Hepatic stellate cell (primary cell): ENCODE measurements at regions not wholly inside any gene's neighbourhood (a gene's known extent, or its start where the extent isn't known, plus 50 kb on each side); places are given as distances from the start of the nearest gene placed in this dataset.

ENCODE experiments used
- DNase-seq: peaks from one replicate; pipeline ENCODE4 v3.0.0; 2011; ENCODE audit warnings: low spot score

DNA sequence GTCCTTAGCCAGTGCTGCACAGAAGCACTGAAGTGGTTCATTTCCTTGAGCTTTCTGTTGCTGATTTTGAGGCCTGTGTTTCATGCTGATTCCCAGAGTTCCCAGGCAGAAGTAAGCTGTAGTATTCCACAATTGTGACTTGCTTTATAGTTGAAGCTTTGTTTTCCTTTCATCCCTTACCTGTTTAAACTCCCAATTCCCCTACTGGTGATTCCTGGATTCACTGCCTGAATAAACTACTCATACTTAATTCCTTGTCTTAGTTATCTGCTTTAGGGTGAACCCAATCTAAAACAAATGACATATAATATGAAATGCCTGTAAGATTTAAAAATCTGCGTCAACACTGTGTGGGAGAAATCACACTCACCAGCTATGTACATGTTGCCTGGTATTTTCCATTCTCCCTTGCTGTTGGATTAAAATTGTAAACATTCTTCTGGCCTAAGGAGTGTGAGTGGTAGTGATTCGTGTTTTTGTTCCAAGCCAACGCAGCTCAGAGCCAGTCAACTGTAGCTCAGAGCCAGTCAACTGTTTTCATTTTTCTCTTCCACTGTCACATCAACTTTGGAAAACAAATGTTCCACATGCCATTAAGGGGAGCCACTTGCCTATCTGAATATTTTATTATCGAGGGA, 879.4 kb downstream of the MRPL39 start:
- DNase-seq, result no peak

DNA sequence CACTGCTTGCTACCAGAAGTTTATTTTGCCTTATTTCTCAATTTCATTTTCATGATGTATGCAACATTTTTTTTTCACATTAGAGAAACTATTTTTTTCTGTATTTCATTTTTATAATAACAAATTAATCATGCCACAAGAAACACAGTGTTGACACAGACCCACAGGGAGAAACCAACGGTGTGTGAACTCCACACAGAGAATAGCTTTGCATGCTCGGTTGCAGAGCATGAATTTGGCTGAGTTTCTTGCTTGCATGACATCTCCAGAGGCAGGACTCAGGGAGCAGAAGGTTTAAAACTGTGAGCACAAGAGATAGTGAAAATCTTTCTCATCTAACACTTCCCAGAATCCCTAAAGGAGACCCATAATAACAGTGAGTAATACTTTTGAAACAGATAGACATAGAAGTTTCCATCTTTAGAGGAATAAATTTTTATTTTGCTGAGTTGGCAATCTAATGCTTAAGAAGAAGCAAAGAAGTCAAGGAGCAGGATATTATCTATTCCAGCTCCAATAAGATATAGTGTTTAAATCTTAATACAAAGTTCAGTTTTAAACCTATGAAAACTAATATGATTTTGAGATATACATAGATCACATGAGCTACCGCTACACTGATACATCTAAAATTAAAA, 890.9 kb downstream of the MRPL39 start:
- DNase-seq, result no peak

- no peak for DNase-seq
Measured at GRCh38 chr21:24714646-24715200, 892.6 kb downstream of the MRPL39 start.

DNA sequence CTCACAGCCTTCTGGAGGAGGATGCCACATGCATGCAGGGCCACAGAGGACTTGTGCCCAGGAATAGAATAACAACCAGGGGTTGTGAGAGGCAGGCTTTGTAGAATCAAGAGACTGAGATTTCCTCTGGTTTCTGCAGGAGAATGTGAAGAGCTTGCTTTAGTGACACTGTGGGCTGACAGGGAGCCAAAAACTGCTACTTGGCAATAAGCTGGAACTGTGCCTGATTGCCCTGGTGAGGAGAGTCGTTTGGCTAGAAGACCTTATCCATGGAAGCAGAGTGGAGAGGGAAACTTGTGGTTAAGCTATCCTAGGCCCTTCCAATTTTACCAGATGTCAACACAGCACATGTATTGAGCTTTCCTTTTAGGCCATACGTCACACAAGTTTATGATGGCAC, 902.1 kb downstream of the MRPL39 start:
- DNase-seq, result no peak

DNA sequence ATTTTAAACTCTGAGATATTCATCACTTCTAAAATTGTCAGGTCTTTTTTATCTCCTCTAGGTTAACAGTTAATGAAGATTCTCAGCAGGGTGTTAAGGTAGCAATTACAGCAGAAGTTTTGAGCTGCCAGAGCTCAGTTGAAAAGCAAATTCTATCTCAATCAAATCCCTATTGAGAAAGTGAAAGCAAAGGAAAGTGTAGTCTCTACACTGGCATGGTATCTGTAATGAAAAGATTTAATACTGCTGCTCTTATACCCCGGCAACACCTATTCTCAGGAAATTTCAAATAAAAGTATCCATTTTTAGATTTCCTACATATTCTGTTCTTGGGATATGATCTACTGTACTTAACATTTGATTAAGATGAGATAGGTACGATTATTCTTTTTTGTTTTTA, 913.5 kb downstream of the MRPL39 start:
- DNase-seq, result no peak

DNA sequence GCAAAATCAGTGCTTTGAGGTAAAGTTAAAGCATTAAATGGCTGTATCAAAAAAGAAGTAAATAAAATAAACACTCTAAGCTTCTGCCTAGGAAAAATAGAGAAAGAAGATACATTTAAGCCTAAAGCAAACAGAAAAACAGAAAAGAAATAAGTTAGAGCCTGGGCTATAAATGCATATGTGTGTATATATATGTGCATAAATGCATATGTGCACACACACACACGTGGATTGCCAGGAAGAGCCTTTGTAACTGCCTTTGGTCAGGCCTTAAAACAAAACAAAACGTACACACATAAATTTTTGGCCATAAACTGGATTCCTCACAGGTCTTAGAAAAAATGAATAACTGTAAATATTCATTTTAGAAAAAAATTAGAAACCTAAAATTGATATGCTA, 925.8 kb downstream of the MRPL39 start:
- no peak for DNase-seq

GRCh38 chr21:24671901-24672300, 935.4 kb downstream of the MRPL39 start:
- DNase-seq, result no peak

DNA sequence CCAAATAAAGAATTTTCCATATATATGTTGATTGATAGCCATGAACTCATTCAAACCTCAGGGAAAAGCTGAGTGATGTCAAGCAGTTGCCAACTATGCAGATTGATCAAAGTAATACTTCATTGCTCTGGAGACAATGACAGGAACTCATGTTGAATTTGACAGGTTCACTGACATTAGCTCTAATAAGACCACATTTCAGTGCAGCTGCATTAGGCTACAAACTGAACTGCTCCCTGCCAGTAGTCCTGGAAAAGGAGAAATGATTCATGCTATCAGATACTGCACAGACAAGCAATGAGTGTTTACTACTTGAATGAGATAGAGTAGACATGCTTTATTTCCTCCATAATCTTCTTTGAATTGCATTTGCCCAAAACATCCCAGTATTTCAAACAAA, 948.4 kb downstream of the MRPL39 start:
- no peak for DNase-seq

GRCh38 chr21:24658026-24658425, 949.3 kb downstream of the MRPL39 start:
- no peak for DNase-seq

- no peak for DNase-seq
Measured at GRCh38 chr21:24649691-24650090, 957.6 kb downstream of the MRPL39 start.

GRCh38 chr21:24636696-24637095, 970.6 kb downstream of the MRPL39 start:
- DNase-seq, result no peak

GRCh38 chr21:24634749-24635148, 972.5 kb downstream of the MRPL39 start:
- DNase-seq, result no peak

- no peak for DNase-seq
Measured at GRCh38 chr21:24628536-24628935, 978.7 kb downstream of the MRPL39 start.

DNA sequence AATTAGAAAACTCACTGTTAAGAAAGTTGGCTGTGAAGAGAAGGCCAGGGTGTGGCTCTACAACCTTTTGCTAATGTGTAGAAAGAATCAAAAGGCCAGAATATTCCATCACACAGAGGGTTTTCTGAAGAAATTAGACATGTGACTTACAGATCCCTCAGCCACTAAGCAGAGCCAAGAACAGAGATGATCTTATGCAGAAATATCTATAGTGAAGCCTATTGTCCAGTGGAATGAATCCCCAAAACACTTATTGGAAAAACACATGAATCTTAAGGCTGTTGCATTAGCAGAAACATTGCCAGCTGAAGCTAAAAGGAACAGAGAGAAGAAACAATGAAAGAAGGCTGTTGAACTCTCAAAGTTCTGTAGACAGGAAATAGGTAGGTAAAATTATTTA, 979.2 kb downstream of the MRPL39 start:
- no peak for DNase-seq

- DNase-seq, result no peak
Measured at GRCh38 chr21:24617819-24618218, 989.5 kb downstream of the MRPL39 start.

GRCh38 chr21:24594082-24594481, 1013.2 kb downstream of the MRPL39 start:
- DNase-seq, result no peak

GRCh38 chr21:24590261-24590660, 1017.0 kb downstream of the MRPL39 start:
- no peak for DNase-seq

DNA sequence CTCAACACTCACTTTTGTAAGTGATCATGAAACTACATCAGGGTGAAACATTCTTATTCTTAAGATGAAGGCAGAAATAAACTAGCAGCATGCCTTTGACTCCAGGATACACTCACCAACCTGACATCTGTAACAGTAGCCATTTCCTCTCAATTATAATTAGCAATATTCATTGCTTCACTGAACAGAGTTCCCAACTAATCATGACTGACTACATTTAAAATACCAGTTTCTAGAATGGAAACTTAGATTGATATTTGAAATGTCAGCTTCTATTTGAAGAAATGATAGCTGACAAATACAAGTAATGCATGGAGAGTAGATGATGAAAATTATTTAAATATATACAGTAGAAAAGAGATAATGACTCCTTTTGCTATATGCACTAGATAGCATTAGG, 1023.8 kb downstream of the MRPL39 start:
- DNase-seq, result no peak

GRCh38 chr21:24577301-24577700, 1030.0 kb downstream of the MRPL39 start:
- DNase-seq, result no peak

DNA sequence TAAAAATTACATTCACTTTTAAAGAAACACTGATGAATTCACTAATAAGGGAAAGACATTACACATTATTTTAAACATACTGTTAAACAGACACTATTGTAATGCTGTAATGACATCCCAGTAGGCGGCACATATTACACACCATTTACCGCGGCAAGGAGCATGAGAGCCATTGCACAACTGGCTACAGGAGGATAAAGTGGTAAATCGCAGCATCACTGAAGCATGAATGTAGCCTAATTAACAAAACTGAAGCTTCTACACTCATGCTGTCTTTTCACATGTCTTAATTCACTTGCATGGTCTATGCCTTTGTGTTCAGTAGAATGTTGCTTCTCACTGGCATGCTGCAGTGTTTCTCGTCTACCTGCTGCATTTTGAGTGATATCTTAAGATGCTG, 1046.0 kb downstream of the MRPL39 start:
- DNase-seq, result no peak

GRCh38 chr21:24552491-24552890, 1054.8 kb downstream of the MRPL39 start:
- DNase-seq, result no peak

DNA sequence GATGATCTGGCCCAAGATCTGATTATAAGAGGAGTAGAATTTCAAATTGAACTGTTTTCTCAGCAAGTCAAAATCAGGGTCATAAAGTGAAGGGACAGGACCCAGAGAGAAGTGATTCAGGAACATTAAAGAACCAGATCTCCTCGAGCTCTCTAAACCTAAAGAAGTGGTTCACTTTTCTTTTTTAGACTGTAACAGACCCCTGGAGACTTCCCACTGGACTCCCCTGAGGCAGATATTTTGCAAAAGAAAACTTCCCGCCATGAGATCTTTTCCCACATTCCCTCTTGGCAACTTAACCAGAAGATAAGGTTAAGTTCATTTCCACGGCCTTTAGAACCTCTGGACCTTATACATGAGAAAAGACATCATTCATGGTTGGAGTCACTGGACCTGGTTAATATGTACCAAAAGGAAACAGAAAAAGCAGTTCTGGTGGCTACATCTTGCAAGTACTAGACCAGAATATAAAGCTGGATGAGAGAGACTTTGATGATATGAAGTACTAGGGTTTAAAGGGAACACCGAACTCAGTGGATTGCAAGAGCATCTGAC, 1061.4 kb downstream of the MRPL39 start:
- DNase-seq, result no peak

DNA sequence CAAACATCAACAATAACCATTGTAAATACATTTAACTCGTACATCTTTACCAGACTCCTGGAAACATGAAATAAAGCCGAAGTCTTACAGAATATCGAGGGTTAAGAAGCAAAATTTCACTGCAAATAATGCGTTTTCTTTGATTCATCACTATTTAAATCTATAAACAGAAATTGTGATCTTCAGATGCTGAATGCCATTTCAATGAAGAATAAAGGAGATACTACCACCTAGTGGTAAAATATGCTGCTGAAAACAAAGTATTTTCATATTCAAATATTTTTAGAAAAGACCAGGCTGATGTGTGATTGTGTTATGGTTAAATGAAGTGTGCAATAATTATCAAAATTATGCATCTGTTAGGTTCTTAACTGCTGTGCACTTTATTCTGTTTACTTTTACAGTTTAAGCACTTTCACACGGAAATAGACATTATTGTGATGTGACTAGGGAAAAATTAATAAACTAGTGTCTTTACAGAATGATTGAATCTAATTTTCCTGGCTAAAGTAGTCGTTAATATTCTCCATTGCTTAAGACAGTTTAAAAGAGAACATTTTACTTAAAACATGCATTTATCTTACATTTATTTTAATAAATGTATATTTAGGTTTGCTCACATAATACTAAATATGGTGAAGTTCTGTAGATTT, 1093.1 kb downstream of the MRPL39 start:
- DNase-seq, result no peak
